ENCODE measurements at regions not wholly inside any gene's neighbourhood (a gene's known extent, or its start where the extent isn't known, plus 50 kb on each side); places are given as distances from the start of the nearest gene placed in this dataset.

DNA sequence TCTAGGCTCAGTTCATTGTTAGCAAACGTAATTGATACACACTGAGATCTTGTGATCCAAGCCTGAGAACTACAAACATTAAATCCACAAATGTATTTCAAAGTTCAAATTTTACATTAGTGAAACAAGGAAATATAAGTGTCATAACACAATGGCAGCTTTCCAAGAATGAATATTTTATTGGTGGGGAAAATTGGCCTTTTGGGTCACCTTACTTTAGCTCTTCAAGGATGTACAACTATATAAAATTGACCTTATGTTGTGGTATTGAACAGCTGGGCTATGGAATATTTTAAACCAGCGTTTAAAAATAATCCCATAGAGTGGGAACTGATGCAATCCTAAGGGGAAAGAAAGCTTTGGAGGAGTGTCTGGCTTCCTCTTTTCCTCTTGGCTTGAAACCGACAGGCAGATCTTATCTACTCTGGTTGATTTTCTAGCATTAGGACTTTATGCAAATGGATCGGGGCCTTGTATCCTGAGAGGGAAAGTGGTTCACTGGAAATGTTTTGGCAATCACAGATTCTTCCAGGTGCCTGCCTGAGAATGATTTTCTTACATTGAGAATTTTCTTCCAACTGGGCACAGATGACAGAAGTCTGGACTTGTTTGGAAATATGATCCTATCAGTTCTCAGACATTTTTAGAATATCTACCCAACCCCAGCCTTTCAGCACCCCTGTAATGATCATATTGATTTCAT is 184.8 kb upstream of the ECI2 start:
- Histone ChIP-seq H3K4me2 (ENCODE audit: low read length) (no peak overlapping the region), H4K20me1 (ENCODE audit: insufficient read depth, low read length) (no peaks in the 10 kb centered on the region)

DNA sequence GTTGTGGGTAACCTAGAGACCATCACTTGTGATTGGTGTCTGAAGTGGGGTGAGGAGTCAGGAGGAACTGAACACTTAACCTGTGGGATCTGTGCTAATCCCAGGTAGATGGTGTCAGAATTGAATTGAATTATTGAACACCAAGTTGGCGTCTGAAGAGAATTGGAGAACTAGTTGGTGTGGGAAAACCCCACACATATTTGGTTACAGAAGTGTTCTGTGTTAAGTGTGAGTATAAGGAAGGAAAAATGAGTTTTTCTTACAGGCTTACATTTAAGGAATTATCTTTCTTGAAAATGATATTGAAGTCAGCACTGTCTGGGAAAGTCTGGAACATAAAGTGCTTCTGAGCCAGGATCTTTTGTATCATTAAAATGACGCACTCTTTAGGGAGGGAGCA is 182.9 kb upstream of the ECI2 start:
- no peak for TF ChIP-seq EZH2 (IDR thresholded peaks at IDR 0.05; ENCODE audit: borderline replicate concordance, low read length)
- TF ChIP-seq, protein P1, sequence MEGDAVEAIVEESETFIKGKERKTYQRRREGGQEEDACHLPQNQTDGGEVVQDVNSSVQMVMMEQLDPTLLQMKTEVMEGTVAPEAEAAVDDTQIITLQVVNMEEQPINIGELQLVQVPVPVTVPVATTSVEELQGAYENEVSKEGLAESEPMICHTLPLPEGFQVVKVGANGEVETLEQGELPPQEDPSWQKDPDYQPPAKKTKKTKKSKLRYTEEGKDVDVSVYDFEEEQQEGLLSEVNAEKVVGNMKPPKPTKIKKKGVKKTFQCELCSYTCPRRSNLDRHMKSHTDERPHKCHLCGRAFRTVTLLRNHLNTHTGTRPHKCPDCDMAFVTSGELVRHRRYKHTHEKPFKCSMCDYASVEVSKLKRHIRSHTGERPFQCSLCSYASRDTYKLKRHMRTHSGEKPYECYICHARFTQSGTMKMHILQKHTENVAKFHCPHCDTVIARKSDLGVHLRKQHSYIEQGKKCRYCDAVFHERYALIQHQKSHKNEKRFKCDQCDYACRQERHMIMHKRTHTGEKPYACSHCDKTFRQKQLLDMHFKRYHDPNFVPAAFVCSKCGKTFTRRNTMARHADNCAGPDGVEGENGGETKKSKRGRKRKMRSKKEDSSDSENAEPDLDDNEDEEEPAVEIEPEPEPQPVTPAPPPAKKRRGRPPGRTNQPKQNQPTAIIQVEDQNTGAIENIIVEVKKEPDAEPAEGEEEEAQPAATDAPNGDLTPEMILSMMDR (IDR thresholded peaks at IDR 0.05; ENCODE audit: low read length), result no peak
- Histone ChIP-seq H3K27ac (ENCODE audit: low read depth, low read length, poor library complexity, severe bottlenecking) (no peak overlapping the region), H3K9ac (ENCODE audit: low read length) (no peak overlapping the region)

More for the DNA sequence above, 184.8 kb upstream of the ECI2 start:
- Histone ChIP-seq H3F3A (ENCODE audit: insufficient read depth, low read length) (no peaks in the 10 kb centered on the region), H3K4me1 (ENCODE audit: insufficient read depth, low read length, severe bottlenecking) (no peaks in the 10 kb centered on the region), H2AFZ (ENCODE audit: low read length) (no peak overlapping the region), H3K79me2 (ENCODE audit: insufficient read depth, low read length) (no peaks in the 10 kb centered on the region), H3K4me3 (ENCODE audit: low read depth, low read length, poor library complexity, severe bottlenecking) (no peak overlapping the region), H3K9ac (ENCODE audit: low read length) (no peak overlapping the region), H3K9me3 (ENCODE audit: low read length) (no peaks in the 10 kb centered on the region), H3K36me3 (ENCODE audit: insufficient read depth, low read length) (no peaks in the 10 kb centered on the region), H3K27me3 (ENCODE audit: insufficient read depth, low read length) (no peaks in the 10 kb centered on the region), H3K9me2 (ENCODE audit: low read depth, low read length) (no peaks in the 10 kb centered on the region), H3K27ac (ENCODE audit: low read depth, low read length, poor library complexity, severe bottlenecking) (no peak overlapping the region)
- no peak for TF ChIP-seq EZH2 (IDR thresholded peaks at IDR 0.05; ENCODE audit: borderline replicate concordance, low read length)
- TF ChIP-seq, protein P1 (IDR thresholded peaks at IDR 0.05; ENCODE audit: low read length), result no peak

DNA sequence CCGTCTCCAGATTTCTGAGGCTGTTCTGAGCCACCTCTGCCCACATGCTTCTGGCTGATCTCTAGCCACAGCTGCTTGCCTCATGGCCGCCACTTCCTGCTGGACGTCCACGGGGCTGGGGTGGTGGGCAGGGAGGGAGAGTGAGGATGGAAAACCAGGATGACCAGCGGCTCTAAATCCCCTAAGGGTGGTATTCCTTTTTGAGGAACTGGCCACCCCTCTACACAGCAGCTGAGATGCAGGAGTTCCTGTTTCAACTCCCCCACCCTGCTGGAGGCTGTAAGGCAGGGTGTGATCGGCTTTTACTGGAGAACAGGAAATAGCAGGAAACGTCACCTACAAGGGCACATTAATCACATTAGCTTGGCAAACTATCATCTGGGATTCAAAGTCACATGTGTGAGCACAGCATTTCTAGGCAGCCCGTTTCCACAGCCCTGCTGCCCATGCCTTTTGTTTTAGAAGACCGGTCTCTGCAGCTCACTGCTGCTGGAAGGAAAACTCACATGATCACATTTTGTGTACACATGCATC is 181.6 kb upstream of the ECI2 start:
- Histone ChIP-seq H3K4me1 (ENCODE audit: insufficient read depth, low read length, severe bottlenecking) (no peaks in the 10 kb centered on the region), H3K27ac (ENCODE audit: low read depth, low read length, poor library complexity, severe bottlenecking) (no peak overlapping the region), H3K9me2 (ENCODE audit: low read depth, low read length) (no peaks in the 10 kb centered on the region), H3K4me2 (ENCODE audit: low read length) (no peak overlapping the region), H4K20me1 (ENCODE audit: insufficient read depth, low read length) (no peaks in the 10 kb centered on the region), H3F3A (ENCODE audit: insufficient read depth, low read length) (no peaks in the 10 kb centered on the region), H3K27me3 (ENCODE audit: insufficient read depth, low read length) (no peaks in the 10 kb centered on the region), H3K9ac (ENCODE audit: low read length) (no peak overlapping the region), H3K79me2 (ENCODE audit: insufficient read depth, low read length) (no peaks in the 10 kb centered on the region), H3K36me3 (ENCODE audit: insufficient read depth, low read length) (no peaks in the 10 kb centered on the region; the same call in 1 of the 2 replicates), H3K9me3 (ENCODE audit: low read length) (0 out of 2 replicates have a peak, but pooled peaks cover 8% of the 10 kb centered on the region), H3K4me3 (ENCODE audit: low read depth, low read length, poor library complexity, severe bottlenecking) (no peak overlapping the region), H2AFZ (ENCODE audit: low read length) (no peak overlapping the region)
- TF ChIP-seq, protein P1 (IDR thresholded peaks at IDR 0.05; ENCODE audit: low read length), result no peak
- no peak for TF ChIP-seq EZH2 (IDR thresholded peaks at IDR 0.05; ENCODE audit: borderline replicate concordance, low read length)

More for the DNA sequence above, 182.9 kb upstream of the ECI2 start:
- Histone ChIP-seq H3K9me3 (ENCODE audit: low read length) (no peaks in the 10 kb centered on the region), H4K20me1 (ENCODE audit: insufficient read depth, low read length) (no peaks in the 10 kb centered on the region), H3K27me3 (ENCODE audit: insufficient read depth, low read length) (no peaks in the 10 kb centered on the region), H2AFZ (ENCODE audit: low read length) (no peak overlapping the region), H3K4me1 (ENCODE audit: insufficient read depth, low read length, severe bottlenecking) (no peaks in the 10 kb centered on the region), H3K79me2 (ENCODE audit: insufficient read depth, low read length) (no peaks in the 10 kb centered on the region), H3K36me3 (ENCODE audit: insufficient read depth, low read length) (no peaks in the 10 kb centered on the region), H3F3A (ENCODE audit: insufficient read depth, low read length) (no peaks in the 10 kb centered on the region), H3K4me3 (ENCODE audit: low read depth, low read length, poor library complexity, severe bottlenecking) (no peak overlapping the region), H3K4me2 (ENCODE audit: low read length) (no peak overlapping the region), H3K9me2 (ENCODE audit: low read depth, low read length) (no peaks in the 10 kb centered on the region)

All from OCI-LY1 (cell line).